ENCODE measurements at regions not wholly inside any gene's neighbourhood (a gene's known extent, or its start where the extent isn't known, plus 50 kb on each side); places are given as distances from the start of the nearest gene placed in this dataset.

GRCh38 chr22:25350551-25350971 lies 131.1 kb downstream of the CRYBB2 start:
- H3K4me1 Mint-ChIP-seq (ENCODE audit: insufficient read depth, unreplicated experiment), result no peaks in the 10 kb centered on the region
- intact Hi-C loops (cut with micrococcal nuclease), result no loop called here
- no peak for DNase-seq (ENCODE audit: unreplicated experiment)
- no peak for TF ChIP-seq CTCF (IDR thresholded peaks at IDR 0.05; ENCODE audit: unreplicated experiment)
- ChIA-PET CTCF (interaction anchor here (0.7 to 3.5 kb wide), 2 partner anchors 12 to 152 kb away, joined by 3 to 22 read pairs; no protein-coding TSS in a partner anchor), POLR2A (no interaction called here)
- H3K27ac Mint-ChIP-seq (ENCODE audit: low read depth, unreplicated experiment), result no peak overlapping the region
- no peak overlapping the region for H3K4me3 Mint-ChIP-seq (ENCODE audit: unreplicated experiment)
- BruUV-seq (replicated peaks), result no TSS peak
- H3K9me3 Mint-ChIP-seq (ENCODE audit: unreplicated experiment), result no peaks in the 10 kb centered on the region
- H3K27me3 Mint-ChIP-seq (ENCODE audit: insufficient read depth, unreplicated experiment), result no peaks in the 10 kb centered on the region
- H3K36me3 Mint-ChIP-seq (ENCODE audit: insufficient read depth, unreplicated experiment), result peaks cover 59% of the 10 kb centered on the region

GRCh38 chr22:25351631-25352293 lies 132.3 kb downstream of the CRYBB2 start:
- DNase-seq (ENCODE audit: unreplicated experiment), result no peak
- Mint-ChIP-seq H3K4me3 (ENCODE audit: unreplicated experiment) (no peak overlapping the region), H3K9me3 (ENCODE audit: unreplicated experiment) (no peaks in the 10 kb centered on the region), H3K36me3 (ENCODE audit: insufficient read depth, unreplicated experiment) (peaks cover 64% of the 10 kb centered on the region), H3K27me3 (ENCODE audit: insufficient read depth, unreplicated experiment) (no peaks in the 10 kb centered on the region), H3K4me1 (ENCODE audit: insufficient read depth, unreplicated experiment) (no peaks in the 10 kb centered on the region), H3K27ac (ENCODE audit: low read depth, unreplicated experiment) (no peak overlapping the region)
- ChIA-PET POLR2A (no interaction called here), CTCF (interaction anchor here (0.6 to 3.5 kb wide), 5 partner anchors 9 to 430 kb away, joined by 3 to 22 read pairs (median 4); no protein-coding TSS in a partner anchor)
- intact Hi-C loops (cut with micrococcal nuclease), result no loop called here
- no peak for TF ChIP-seq CTCF (IDR thresholded peaks at IDR 0.05; ENCODE audit: unreplicated experiment)
- BruUV-seq (replicated peaks), result no TSS peak

- no peak overlapping the region for H3K4me3 Mint-ChIP-seq (ENCODE audit: unreplicated experiment)
- H3K27me3 Mint-ChIP-seq (ENCODE audit: insufficient read depth, unreplicated experiment), result no peaks in the 10 kb centered on the region
- ChIA-PET CTCF (interaction anchor here (0.6 to 0.8 kb wide), 3 partner anchors 9 to 429 kb away, joined by 3 to 7 read pairs (median 4); no protein-coding TSS in a partner anchor), POLR2A (no interaction called here)
- no peaks in the 10 kb centered on the region for H3K4me1 Mint-ChIP-seq (ENCODE audit: insufficient read depth, unreplicated experiment)
- TF ChIP-seq CTCF (IDR thresholded peaks at IDR 0.05; ENCODE audit: unreplicated experiment), result no peak
- DNase-seq (ENCODE audit: unreplicated experiment), result no peak
- BruUV-seq (replicated peaks), result no TSS peak
- intact Hi-C loops (cut with micrococcal nuclease), result no loop called here
- H3K9me3 Mint-ChIP-seq (ENCODE audit: unreplicated experiment), result no peaks in the 10 kb centered on the region
- no peak overlapping the region for H3K27ac Mint-ChIP-seq (ENCODE audit: low read depth, unreplicated experiment)
- H3K36me3 Mint-ChIP-seq (ENCODE audit: insufficient read depth, unreplicated experiment), result peaks cover 66% of the 10 kb centered on the region
Observed at GRCh38 chr22:25352294-25352680, 132.8 kb downstream of the CRYBB2 start.

- TF ChIP-seq CTCF (IDR thresholded peaks at IDR 0.05; ENCODE audit: unreplicated experiment), result no peak
- CTCF ChIA-PET, result interaction anchor here (1.7 kb wide), 1 partner anchor 9 kb away, joined by 14 read pairs; no protein-coding TSS in a partner anchor
- POLR2A ChIA-PET, result no interaction called here
- H3K36me3 Mint-ChIP-seq (ENCODE audit: insufficient read depth, unreplicated experiment), result peaks cover 73% of the 10 kb centered on the region
- no peaks in the 10 kb centered on the region for H3K9me3 Mint-ChIP-seq (ENCODE audit: unreplicated experiment)
- no peaks in the 10 kb centered on the region for H3K4me1 Mint-ChIP-seq (ENCODE audit: insufficient read depth, unreplicated experiment)
- H3K27me3 Mint-ChIP-seq (ENCODE audit: insufficient read depth, unreplicated experiment), result no peaks in the 10 kb centered on the region
- DNase-seq (ENCODE audit: unreplicated experiment), result no peak
- H3K27ac Mint-ChIP-seq (ENCODE audit: low read depth, unreplicated experiment), result no peak overlapping the region
- intact Hi-C loops (cut with micrococcal nuclease), result no loop called here
- H3K4me3 Mint-ChIP-seq (ENCODE audit: unreplicated experiment), result no peak overlapping the region
- BruUV-seq (replicated peaks), result no TSS peak
Observed at GRCh38 chr22:25353516-25354445, 134.3 kb downstream of the CRYBB2 start.

Data from MCF 10A (cell line).